ENCODE measurements at regions not wholly inside any gene's neighbourhood (a gene's known extent, or its start where the extent isn't known, plus 50 kb on each side); places are given as distances from the start of the nearest gene placed in this dataset.

DNA sequence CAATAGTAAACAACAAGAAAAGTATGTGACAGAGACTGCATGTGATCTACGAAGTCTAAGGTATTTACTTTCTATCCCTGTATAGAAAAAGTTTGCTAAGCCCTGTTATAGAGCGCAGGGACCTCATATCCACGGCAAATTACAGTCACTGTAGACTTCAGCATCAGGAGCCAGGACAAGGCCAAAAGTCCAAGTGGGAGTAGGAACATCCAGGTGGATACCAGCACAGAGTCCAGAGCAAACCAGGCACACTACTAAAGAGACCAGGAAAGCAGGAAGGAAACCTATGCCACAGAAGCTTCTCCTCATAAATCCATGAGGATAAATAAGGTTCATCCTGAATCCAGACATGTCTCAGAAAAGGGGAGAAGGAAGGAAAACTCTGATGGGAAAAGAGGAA lies 342.2 kb upstream of the HTR2A start:
- no peak for DNase-seq
- intact Hi-C loops (cut with micrococcal nuclease), result no loop called here
- ATAC-seq, result no peak

- no peak for DNase-seq
- no peak for ATAC-seq
- intact Hi-C loops (cut with micrococcal nuclease), result no loop called here
Observed at GRCh38 chr13:47237571-47237970, 340.7 kb upstream of the HTR2A start.

- DNase-seq (peak; percentile 26), ATAC-seq (peak; percentile 26)
- intact Hi-C loops (cut with micrococcal nuclease), result no loop called here
Observed at GRCh38 chr13:47233734-47234133, 336.9 kb upstream of the HTR2A start.

DNA sequence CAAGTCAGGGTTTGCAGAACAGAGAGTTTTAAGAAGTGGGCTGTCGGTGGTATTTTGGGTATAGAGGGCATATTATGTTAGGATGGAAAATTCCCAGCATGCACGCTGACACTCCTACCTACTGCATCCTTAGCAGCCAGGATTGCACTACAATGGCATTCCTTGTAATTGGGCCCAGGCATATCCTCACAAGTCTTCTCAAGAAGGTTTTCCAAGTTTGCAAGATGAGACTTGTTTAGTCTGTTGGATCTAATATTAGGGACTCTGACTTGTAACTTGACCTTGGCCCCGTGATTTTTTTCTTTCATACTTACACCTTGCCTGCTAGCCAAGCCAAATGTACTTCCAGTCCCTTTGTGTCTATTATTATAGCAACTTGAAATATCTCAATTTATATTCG lies 335.7 kb upstream of the HTR2A start:
- DNase-seq (no peak), ATAC-seq (no peak)
- intact Hi-C loops (cut with micrococcal nuclease), result no loop called here

GRCh38 chr13:47230155-47230554 lies 333.3 kb upstream of the HTR2A start:
- no peak for ATAC-seq
- intact Hi-C loops (cut with micrococcal nuclease), result no loop called here
- DNase-seq, result no peak

GRCh38 chr13:47226516-47226915 lies 329.7 kb upstream of the HTR2A start:
- no peak for ATAC-seq
- intact Hi-C loops (cut with micrococcal nuclease), result no loop called here
- no peak for DNase-seq

DNA sequence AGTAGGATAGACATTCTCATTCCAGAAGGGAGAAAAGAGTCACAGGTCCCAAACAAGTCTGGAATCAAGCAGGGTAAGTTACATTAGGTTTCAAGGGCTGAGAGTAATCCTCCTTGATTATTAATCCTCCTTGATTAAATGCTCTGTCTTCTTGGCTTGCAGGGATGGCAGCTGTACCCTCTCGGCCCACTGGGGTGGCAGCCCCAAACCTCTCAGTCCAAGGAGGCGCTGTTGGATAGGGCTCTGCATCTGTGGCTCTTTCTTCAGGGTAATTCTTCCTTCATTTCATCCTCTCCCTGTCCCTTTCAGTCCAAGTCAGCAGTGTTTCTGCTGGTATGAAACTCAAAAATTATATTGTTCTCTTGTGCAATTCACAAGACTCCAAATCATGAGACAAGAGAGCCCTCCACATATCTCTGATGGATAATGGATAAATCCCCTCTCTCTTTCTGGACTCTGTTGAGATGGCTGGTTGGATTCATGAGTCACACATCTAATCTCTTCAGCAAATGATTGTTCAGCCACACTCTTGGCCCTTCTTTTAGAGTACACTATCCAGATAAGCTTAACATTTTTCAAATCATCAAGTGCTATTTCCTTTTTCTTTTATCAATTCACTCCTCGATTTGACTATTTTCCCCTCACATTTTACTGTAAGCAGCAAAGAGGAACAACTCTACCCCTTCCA lies 323.7 kb upstream of the HTR2A start:
- intact Hi-C loops (cut with micrococcal nuclease), result no loop called here
- ATAC-seq, result no peak

GRCh38 chr13:47218611-47219010 lies 321.8 kb upstream of the HTR2A start:
- DNase-seq, result no peak
- intact Hi-C loops (cut with micrococcal nuclease), result no loop called here
- ATAC-seq, result no peak

More for the DNA sequence above, 323.7 kb upstream of the HTR2A start:
- DNase-seq, result no peak

DNA sequence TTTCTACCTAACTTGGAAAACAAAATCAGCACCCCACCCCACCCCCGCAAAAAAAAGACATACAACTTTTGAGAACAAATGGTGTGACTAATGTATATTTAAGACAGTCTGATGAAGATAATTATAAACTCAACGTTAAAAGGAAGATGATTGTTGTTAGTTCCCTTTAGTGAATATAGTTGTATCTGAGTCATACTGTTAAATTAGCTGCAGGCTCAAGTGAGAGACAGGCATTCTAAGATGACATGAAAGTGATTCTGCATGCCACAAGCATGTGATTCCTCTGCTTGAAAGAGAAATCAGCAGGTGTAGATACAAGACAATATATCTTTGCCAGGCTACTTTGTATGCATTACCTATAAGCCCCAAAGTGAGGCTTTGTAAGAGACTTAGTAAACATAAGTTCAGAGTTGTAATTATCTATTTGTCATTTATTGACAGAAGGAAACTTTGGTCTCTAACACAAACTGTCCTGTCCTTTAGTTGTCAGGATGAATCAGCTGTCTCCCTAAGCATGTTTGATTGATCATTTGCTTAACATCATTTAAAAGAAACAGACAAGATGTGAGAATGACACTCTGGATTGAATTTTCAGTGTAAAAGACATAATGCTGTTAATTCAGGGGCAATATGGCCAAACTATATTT lies 319.4 kb upstream of the HTR2A start:
- DNase-seq, result no peak
- intact Hi-C loops (cut with micrococcal nuclease), result no loop called here
- no peak for ATAC-seq

DNA sequence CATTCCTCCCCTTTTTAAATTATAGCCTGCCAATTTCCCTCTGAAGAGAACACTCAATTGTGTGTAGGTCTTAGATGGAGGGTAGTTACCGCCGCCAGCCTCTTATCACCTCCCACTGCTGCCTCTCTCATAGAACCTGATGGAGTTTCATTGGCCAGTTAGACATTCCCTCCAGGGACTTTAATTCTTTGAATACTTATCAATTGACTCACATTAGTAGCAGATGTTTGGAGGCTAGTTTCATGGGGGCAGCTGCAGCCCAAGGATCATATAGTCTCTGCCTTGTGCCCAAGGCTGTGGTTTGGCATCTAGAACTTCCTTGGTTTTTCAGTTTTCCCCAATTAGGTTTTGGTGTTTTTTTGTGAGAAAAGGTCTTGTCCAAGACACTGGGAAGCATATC lies 318.9 kb upstream of the HTR2A start:
- intact Hi-C loops (cut with micrococcal nuclease), result no loop called here
- DNase-seq (no peak), ATAC-seq (no peak)

- DNase-seq, result no peak
- intact Hi-C loops (cut with micrococcal nuclease), result no loop called here
- ATAC-seq, result no peak
Observed at GRCh38 chr13:47213047-47213446, 316.2 kb upstream of the HTR2A start.

- ATAC-seq (no peak), DNase-seq (no peak)
- intact Hi-C loops (cut with micrococcal nuclease), result no loop called here
Observed at GRCh38 chr13:47211106-47211505, 314.3 kb upstream of the HTR2A start.

DNA sequence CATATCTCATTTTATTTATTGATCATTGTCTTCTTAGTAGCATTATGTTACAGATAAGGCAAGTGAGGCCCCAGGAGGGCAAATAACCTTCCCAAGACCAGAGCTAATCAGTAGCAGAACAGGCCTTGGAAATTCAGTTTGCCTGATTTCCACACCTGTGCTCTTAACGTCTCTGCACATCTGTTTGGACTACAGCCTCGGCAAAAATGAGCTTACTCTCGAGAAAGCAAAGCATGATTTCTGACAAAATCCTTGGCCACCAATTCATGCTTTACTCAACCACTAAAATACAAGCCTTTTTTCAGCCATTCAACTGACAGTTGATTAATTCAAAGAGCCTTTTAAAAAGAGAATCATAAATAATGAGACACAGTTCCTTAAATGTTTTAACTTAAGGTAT lies 309.3 kb upstream of the HTR2A start:
- ATAC-seq (no peak), DNase-seq (no peak)
- intact Hi-C loops (cut with micrococcal nuclease), result no loop called here

- no peak for ATAC-seq
- DNase-seq, result no peak
- intact Hi-C loops (cut with micrococcal nuclease), result no loop called here
Observed at GRCh38 chr13:47190696-47191305, 293.9 kb upstream of the HTR2A start.

GRCh38 chr13:47188802-47189201 lies 291.9 kb upstream of the HTR2A start:
- no peak for DNase-seq
- intact Hi-C loops (cut with micrococcal nuclease), result no loop called here
- no peak for ATAC-seq

DNA sequence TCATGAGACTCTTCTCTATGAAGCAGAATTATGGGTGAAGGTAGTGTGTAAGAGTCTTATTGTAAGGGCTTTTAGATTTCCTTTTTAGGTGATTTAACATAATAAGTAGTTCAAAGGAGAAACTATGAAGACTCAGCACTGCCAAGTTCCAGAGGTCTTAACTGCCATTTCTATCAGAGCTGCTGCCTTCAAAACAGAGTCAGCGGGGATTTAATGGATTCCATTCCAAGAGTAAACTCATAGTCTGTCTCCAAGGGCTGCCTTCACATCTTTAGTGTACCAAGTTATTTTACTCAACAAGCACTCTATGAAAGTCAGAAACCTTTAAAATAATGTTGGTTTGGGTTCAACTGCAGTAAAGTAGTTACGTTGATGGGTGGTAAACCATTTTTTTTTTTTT lies 289.6 kb upstream of the HTR2A start:
- intact Hi-C loops (cut with micrococcal nuclease), result no loop called here
- DNase-seq (no peak), ATAC-seq (no peak)

- intact Hi-C loops (cut with micrococcal nuclease), result no loop called here
- ATAC-seq, result no peak
Observed at GRCh38 chr13:47184321-47184720, 287.5 kb upstream of the HTR2A start.

GRCh38 chr13:47179321-47179720 lies 282.5 kb upstream of the HTR2A start:
- DNase-seq, result no peak
- intact Hi-C loops (cut with micrococcal nuclease), result no loop called here
- ATAC-seq, result peak; percentile 25

More at GRCh38 chr13:47184321-47184720, 287.5 kb upstream of the HTR2A start:
- no peak for DNase-seq

DNA sequence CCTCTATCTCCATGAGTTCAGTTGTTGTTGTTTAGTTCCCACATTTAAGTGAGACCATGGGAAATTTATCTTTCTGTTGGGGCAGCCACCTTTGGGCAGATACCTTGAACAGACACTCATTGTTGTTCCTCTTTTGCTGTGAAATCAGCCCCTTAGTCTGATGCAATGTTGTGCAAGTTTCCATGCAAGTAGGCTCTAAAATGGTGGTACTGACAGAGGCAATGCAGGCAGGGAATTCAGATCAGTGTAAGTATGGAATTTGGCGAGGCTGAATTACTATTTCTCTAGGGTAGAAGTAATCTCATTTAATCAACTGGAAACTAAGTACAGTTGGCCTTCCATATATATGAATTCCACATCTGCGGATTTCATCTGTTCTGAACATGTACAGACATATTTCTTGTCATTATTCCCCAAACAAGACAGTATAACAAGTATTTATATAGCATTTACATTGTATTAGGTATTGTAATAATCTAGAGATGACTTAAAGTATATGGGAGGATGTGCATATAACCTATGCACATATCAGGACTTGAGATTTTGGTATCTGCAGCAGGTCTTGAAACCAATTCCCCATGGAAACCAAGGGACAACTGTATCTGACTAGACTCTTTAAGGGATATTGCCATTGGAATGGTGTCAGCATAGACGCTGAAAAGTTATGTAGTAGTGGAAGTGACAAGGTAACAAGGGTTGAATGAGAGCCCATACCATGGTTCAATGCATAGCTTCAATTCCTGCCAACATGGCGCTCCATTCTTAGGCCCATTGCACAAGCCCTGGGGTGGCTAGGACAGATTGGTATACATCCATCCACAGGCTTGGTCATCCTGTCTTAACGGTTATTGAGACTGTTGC lies 281.5 kb upstream of the HTR2A start:
- ATAC-seq, result no peak
- DNase-seq, result no peak
- intact Hi-C loops (cut with micrococcal nuclease), result no loop called here

All from left ventricle myocardium superior (tissue), 1 donor.